Gastroesophageal sphincter (tissue), 3 donors: ENCODE measurements at regions not wholly inside any gene's neighbourhood (a gene's known extent, or its start where the extent isn't known, plus 50 kb on each side); places are given as distances from the start of the nearest gene placed in this dataset.

Source experiments
- POLR2A ChIP-seq, 2 donors: fragments of 450-650 bp; IDR thresholded peaks; one replicate each; pipeline ENCODE4 v1.6.1; 2017; ENCODE audit warnings: antibody characterized with exemption in 2 of 2, mild to moderate bottlenecking in 2 of 2, moderate library complexity in 1 of 2
- POLR2AphosphoS5 ChIP-seq: sonication (generic); formaldehyde crosslinking; IDR thresholded peaks from one replicate; pipeline ENCODE4 v1.6.1; 2017; ENCODE audit warnings: antibody characterized with exemption
- TF ChIP-seq, protein P1 (sequence below), 4 experiments: fragments of 200-600 bp in 2 of 4; fragments of 450-650 bp in 2 of 4; sonication (generic) in 1 of 4; IDR thresholded peaks; one replicate each; pipeline ENCODE4 v1.5.1; 2017 to 2019; ENCODE audit warnings: antibody characterized with exemption in 4 of 4, mild to moderate bottlenecking in 2 of 4, moderate library complexity in 2 of 4

GRCh38 chr10:34889004-34889869, 74.1 kb upstream of the PARD3 start:
- TF ChIP-seq, protein P1, sequence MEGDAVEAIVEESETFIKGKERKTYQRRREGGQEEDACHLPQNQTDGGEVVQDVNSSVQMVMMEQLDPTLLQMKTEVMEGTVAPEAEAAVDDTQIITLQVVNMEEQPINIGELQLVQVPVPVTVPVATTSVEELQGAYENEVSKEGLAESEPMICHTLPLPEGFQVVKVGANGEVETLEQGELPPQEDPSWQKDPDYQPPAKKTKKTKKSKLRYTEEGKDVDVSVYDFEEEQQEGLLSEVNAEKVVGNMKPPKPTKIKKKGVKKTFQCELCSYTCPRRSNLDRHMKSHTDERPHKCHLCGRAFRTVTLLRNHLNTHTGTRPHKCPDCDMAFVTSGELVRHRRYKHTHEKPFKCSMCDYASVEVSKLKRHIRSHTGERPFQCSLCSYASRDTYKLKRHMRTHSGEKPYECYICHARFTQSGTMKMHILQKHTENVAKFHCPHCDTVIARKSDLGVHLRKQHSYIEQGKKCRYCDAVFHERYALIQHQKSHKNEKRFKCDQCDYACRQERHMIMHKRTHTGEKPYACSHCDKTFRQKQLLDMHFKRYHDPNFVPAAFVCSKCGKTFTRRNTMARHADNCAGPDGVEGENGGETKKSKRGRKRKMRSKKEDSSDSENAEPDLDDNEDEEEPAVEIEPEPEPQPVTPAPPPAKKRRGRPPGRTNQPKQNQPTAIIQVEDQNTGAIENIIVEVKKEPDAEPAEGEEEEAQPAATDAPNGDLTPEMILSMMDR (IDR thresholded peaks at IDR 0.05): no peak
- TF ChIP-seq POLR2AphosphoS5 (no peak), POLR2A (IDR thresholded peaks at IDR 0.05) (no peak)
